D721Med (cell line): ENCODE measurements at regions not wholly inside any gene's neighbourhood (a gene's known extent, or its start where the extent isn't known, plus 50 kb on each side); places are given as distances from the start of the nearest gene placed in this dataset.
"Not testable (repeated sequence)": the region's sequence is repeated elsewhere in the genome, so short reads cannot be mapped to it uniquely, and the experiment has no call there.

Source experiments
- DNase-seq: peaks from one replicate; pipeline ENCODE4 v3.0.0; 2011; ENCODE audit warnings: low spot score; ENCODE audit not compliant: insufficient read length
- FAIRE-seq: peaks from 2 replicates; lab custom pipeline; 2011; peaks lifted over from hg19 to GRCh38; lab: Jason Lieb, UNC
- TF ChIP-seq, protein P1 (sequence below): IDR thresholded peaks from 2 replicates; pipeline ENCODE4 v1.5.1; 2012; ENCODE audit warnings: mild to moderate bottlenecking, control low read depth; ENCODE audit not compliant: insufficient read depth; ENCODE audit errors: missing control alignments

DNA sequence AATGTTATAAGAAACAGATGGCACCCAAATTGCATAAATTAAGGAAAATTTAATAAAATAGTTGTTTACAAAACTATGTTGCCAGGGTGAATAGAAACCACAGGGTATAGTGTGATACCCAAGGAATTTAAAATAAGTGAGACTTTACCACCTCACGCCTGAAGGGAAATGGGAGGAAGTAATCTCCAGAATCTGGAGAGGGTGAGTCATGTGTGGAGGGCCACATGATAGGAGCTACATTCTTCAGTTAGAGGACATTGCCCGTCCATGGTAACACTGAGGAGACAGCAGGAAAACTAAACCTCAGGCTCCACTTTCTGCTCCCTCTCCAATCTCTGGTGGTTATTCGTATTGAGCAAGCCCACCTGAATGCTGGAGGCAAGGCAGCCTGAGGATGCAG is 97.2 kb upstream of the NXPH2 start:
- FAIRE-seq (no peak), DNase-seq (no peak)

DNA sequence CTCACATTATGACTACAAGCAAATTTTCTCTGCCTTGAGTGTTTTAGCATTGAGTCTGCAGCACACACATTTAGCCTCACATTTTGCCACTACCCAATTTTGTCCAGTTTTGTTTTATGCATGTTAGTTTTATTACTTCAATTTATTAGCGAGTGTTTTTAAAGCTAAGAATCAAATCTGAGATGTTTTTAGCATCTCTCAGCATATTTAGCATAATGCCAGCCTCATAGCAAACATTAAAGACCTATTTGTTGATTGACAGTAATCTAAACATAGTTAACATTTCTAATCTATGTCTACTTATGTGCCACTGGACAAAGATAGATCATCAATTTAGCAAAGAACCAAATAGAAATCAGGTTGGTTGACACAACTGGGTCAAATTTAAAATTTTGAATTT is 94.1 kb upstream of the NXPH2 start:
- peak; percentile 46 for FAIRE-seq
- TF ChIP-seq, protein P1, sequence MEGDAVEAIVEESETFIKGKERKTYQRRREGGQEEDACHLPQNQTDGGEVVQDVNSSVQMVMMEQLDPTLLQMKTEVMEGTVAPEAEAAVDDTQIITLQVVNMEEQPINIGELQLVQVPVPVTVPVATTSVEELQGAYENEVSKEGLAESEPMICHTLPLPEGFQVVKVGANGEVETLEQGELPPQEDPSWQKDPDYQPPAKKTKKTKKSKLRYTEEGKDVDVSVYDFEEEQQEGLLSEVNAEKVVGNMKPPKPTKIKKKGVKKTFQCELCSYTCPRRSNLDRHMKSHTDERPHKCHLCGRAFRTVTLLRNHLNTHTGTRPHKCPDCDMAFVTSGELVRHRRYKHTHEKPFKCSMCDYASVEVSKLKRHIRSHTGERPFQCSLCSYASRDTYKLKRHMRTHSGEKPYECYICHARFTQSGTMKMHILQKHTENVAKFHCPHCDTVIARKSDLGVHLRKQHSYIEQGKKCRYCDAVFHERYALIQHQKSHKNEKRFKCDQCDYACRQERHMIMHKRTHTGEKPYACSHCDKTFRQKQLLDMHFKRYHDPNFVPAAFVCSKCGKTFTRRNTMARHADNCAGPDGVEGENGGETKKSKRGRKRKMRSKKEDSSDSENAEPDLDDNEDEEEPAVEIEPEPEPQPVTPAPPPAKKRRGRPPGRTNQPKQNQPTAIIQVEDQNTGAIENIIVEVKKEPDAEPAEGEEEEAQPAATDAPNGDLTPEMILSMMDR: no peak
- no peak for DNase-seq

More for the DNA sequence above, 97.2 kb upstream of the NXPH2 start:
- TF ChIP-seq, protein P1: no peak

DNA sequence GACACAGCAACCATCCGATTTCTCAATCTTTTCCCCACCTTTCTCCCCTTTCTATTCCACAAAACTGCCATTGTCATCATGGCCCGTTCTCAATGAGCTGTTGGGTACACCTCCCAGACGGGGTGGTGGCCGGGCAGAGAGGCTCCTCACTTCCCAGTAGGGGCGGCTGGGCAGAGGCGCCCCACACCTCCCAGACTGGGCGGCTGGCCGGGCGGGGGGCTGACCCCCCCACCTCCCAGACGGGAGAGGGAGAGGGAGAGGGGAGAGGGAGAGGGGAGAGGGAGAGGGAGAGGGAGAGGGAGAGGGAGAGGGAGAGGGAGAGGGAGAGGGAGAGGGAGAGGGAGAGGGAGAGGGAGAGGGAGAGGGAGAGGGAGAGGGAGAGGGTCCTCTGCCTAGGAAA is 91.9 kb upstream of the NXPH2 start:
- not testable (repeated sequence) for DNase-seq, FAIRE-seq

DNA sequence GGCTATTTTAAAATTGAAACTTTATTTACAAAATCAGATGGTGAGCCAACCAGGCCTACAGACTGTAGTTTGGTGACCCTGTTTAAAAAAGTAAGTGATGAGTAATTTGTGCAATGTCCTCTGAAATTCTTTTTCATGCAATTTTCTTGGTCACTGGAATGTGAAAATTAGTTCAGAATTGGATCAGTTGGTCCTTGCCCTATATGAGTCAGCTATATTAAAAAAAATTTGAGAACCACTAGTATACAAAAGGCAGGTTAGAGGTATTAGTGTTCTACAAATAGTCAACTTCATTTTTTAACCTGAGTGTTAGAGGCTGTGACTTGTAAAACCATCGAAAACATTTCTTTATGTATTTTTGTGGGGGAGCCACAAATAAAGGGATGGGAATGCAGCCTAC is 91.1 kb upstream of the NXPH2 start:
- FAIRE-seq: no peak
- no peak for DNase-seq
- TF ChIP-seq, protein P1: no peak

DNA sequence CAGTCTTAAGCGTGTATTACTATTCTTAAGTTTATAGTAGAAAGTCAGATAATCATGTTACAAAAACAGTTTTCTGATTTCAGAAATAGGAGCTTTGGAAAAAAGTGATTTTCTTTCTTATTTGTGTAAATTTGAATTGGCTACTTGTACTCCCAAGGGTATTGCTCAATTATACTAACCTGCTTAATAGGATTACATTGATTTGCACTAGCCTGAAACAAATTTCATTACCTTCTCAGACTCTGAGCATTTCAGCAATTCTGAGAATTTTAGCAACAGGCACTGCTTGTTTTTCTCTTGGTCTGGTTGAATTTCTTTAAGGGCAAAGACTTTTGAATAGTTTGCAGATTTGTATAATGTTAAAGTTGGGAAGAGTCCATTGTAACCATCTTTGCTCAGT is 87.2 kb upstream of the NXPH2 start:
- TF ChIP-seq, protein P1: no peak
- no peak for DNase-seq
- FAIRE-seq: peak; percentile 80

DNA sequence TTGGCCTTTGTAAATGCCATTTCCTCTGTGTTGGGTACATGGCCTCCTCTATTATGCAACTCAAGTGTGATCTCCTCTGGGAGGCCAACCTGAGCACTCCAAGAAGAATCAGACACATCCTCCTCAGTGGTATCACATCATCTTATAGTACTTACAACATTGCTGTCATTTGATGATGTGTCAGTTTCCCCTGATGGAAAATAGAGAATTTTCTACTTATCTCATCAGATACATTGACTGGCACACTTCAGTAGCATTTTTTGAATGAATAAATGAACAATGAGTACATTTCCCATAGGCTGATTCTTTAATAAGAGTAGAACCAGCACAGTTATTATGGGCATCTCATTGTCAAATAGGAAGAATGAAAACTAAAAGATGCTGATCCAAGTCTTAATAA is 86.6 kb upstream of the NXPH2 start:
- TF ChIP-seq, protein P1: no peak
- FAIRE-seq (no peak), DNase-seq (no peak)

DNA sequence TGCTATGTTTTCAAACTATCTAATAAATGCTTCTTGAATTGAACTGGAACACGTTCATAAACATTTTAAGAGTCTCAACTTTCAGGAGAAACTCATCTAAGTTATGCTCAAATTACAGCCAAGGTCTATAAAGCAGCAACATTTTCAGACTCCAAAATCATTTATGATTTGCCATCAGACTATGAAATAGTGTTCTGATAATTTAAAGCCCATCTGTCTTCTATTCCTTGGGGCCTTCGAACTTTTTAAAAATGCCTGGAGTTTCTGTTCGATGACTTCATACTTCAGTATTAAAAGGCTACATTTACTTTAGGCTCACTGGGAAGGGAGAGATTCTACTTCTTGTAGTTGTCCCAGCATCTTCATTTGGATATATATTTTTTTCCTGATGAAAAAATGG is 73.6 kb upstream of the NXPH2 start:
- TF ChIP-seq, protein P1: no peak
- DNase-seq (no peak), FAIRE-seq (no peak)

DNA sequence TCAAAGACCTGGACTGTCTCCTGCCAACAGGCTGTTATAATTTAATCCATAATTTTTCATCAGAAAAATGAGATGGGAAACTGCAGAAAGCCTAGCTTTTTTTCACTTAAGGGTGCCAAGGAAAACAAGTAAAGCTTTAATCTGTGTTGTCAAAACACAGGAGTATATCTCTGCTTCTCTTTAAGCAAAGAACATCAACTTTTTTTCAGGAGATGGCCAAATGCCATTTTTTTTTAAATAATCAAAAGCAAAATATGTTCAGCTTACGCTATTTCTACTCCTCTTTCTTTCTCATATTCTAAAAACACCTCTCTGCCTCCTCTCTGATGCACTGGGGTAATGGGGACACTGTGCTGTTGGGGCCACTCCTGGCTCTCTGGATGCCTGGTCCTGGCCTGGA is 73.1 kb upstream of the NXPH2 start:
- DNase-seq: no peak

More for the DNA sequence above, 73.1 kb upstream of the NXPH2 start:
- TF ChIP-seq, protein P1: no peak
- no peak for FAIRE-seq
